Type B pancreatic cell (in vitro differentiated cells): ENCODE measurements at regions not wholly inside any gene's neighbourhood (a gene's known extent, or its start where the extent isn't known, plus 50 kb on each side); places are given as distances from the start of the nearest gene placed in this dataset.

Experiments
- DNase-seq: peaks from one replicate; pipeline ENCODE4 v3.0.0; 2021; ENCODE audit warnings: mixed read lengths; ENCODE audit not compliant: unreplicated experiment; ENCODE audit errors: extremely low spot score
- H3K27ac Mint-ChIP-seq: 2 replicates; pipeline ENCODE4 v1.8.0; 2021; ENCODE audit warnings: mild to moderate bottlenecking, mixed read lengths
- H3K27me3 Mint-ChIP-seq: 2 replicates; pipeline ENCODE4 v1.8.0; 2021; ENCODE audit warnings: mixed read lengths
- H3K36me3 Mint-ChIP-seq: 2 replicates; pipeline ENCODE4 v1.8.0; 2021; ENCODE audit warnings: mixed read lengths
- H3K4me1 Mint-ChIP-seq: one replicate; pipeline ENCODE4 v1.8.0; 2021; ENCODE audit warnings: mixed read lengths; ENCODE audit not compliant: unreplicated experiment
- H3K4me3 Mint-ChIP-seq: 2 replicates; pipeline ENCODE4 v1.8.0; 2021; ENCODE audit warnings: mild to moderate bottlenecking, mixed read lengths
- H3K9me3 Mint-ChIP-seq: 2 replicates; pipeline ENCODE4 v1.8.0; 2021; ENCODE audit warnings: mixed read lengths
- TF ChIP-seq, protein P1 (sequence below): fragments of 200-600 bp; sonication (generic); conservative IDR thresholded peaks from 2 replicates; pipeline ENCODE4 v1.5.0; 2021; ENCODE audit warnings: antibody characterized with exemption, mild to moderate bottlenecking

GRCh38 chr17:12605222-12605621, 60.5 kb upstream of the MYOCD start:
- Mint-ChIP-seq H3K9me3 (no peaks in the 10 kb centered on the region), H3K27ac (no peak overlapping the region), H3K4me3 (no peak overlapping the region), H3K4me1 (no peaks in the 10 kb centered on the region), H3K36me3 (no peaks in the 10 kb centered on the region), H3K27me3 (peaks cover 4% of the 10 kb centered on the region)
- TF ChIP-seq, protein P1, sequence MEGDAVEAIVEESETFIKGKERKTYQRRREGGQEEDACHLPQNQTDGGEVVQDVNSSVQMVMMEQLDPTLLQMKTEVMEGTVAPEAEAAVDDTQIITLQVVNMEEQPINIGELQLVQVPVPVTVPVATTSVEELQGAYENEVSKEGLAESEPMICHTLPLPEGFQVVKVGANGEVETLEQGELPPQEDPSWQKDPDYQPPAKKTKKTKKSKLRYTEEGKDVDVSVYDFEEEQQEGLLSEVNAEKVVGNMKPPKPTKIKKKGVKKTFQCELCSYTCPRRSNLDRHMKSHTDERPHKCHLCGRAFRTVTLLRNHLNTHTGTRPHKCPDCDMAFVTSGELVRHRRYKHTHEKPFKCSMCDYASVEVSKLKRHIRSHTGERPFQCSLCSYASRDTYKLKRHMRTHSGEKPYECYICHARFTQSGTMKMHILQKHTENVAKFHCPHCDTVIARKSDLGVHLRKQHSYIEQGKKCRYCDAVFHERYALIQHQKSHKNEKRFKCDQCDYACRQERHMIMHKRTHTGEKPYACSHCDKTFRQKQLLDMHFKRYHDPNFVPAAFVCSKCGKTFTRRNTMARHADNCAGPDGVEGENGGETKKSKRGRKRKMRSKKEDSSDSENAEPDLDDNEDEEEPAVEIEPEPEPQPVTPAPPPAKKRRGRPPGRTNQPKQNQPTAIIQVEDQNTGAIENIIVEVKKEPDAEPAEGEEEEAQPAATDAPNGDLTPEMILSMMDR = no peak
- DNase-seq = no peak

DNA sequence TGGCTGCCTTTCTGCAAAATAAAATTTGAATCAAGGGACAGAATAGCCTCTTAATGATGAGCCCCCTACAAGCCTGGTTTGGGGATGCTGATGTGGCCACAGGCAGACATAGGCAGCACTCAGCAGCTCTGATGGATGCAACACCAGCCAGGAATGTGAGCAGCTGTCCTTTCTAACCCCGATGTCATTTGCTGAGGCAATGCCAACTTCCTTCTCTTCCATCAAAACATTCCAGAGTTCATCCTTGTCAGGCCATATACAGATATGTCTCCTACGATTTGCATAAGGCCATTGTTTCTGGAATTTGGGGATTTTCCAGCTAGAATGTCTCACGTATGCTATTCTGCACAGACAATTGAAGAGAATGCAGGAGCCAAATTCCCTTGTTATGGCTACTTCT, 52.1 kb upstream of the MYOCD start:
- DNase-seq = no peak
- TF ChIP-seq, protein P1 = no peak
- H3K27me3 Mint-ChIP-seq = no peaks in the 10 kb centered on the region
- H3K4me1 Mint-ChIP-seq = no peaks in the 10 kb centered on the region
- no peak overlapping the region for H3K4me3 Mint-ChIP-seq
- no peak overlapping the region for H3K27ac Mint-ChIP-seq
- H3K36me3 Mint-ChIP-seq = no peaks in the 10 kb centered on the region
- no peaks in the 10 kb centered on the region for H3K9me3 Mint-ChIP-seq
